SK-N-SH (cell line): ENCODE measurements at regions not wholly inside any gene's neighbourhood (a gene's known extent, or its start where the extent isn't known, plus 50 kb on each side); places are given as distances from the start of the nearest gene placed in this dataset.

Source experiments
- CHD2 ChIP-seq: fragments of 150-350 bp; IDR thresholded peaks from 2 replicates; pipeline ENCODE4 v1.6.1; 2018; ENCODE audit warnings: low read length; ENCODE audit not compliant: partially characterized antibody
- CTCF ChIP-seq: fragments of 200-600 bp; sonication (generic); IDR thresholded peaks from 2 replicates; pipeline ENCODE4 v1.6.1; 2017; ENCODE audit warnings: antibody characterized with exemption, mild to moderate bottlenecking, moderate library complexity
- EP300 ChIP-seq, 2 experiments: IDR thresholded peaks; 2 replicates each; pipeline versions ENCODE4 v1.4.0 to v1.6.1; 2012; ENCODE audit warnings: borderline replicate concordance in 1 of 2, low read depth in 1 of 2, low read length in 1 of 2
- MEF2A ChIP-seq: IDR thresholded peaks from 2 replicates; pipeline ENCODE4 v1.4.0; 2012; ENCODE audit warnings: low read depth, borderline replicate concordance
- NFIC ChIP-seq: IDR thresholded peaks from 2 replicates; pipeline ENCODE4 v1.4.0; 2012; ENCODE audit warnings: borderline replicate concordance
- PBX3 ChIP-seq: IDR thresholded peaks from 2 replicates; pipeline ENCODE4; 2012
- POLR2AphosphoS5 ChIP-seq: IDR thresholded peaks from 2 replicates; pipeline ENCODE4 v1.6.1; 2012; ENCODE audit warnings: low read depth, low read length
- RFX5 ChIP-seq: IDR thresholded peaks from 2 replicates; pipeline ENCODE4 v1.6.1; 2012; ENCODE audit warnings: mild to moderate bottlenecking, improper control_type of control experiment, low read length
- TAF1 ChIP-seq: IDR thresholded peaks from 2 replicates; pipeline ENCODE4 v1.6.1; 2012; ENCODE audit warnings: low read depth, mild to moderate bottlenecking, low read length, moderate library complexity, borderline replicate concordance
- TCF12 ChIP-seq: IDR thresholded peaks from 2 replicates; pipeline ENCODE4 v1.4.0; 2012
- TF ChIP-seq, protein P1 (sequence below): IDR thresholded peaks from 2 replicates; pipeline ENCODE4 v1.6.1; 2012; ENCODE audit warnings: mild to moderate bottlenecking, low read depth, low read length, moderate library complexity
- TF ChIP-seq, protein P2 (sequence below): IDR thresholded peaks from 2 replicates; pipeline ENCODE4 v1.4.0; 2012; ENCODE audit warnings: low read depth

GRCh38 chr6:166076625-166077024 lies 91.0 kb downstream of the TBXT start:
- TF ChIP-seq CTCF = no peak
- TF ChIP-seq RFX5 = no peak
- no peak for TF ChIP-seq POLR2AphosphoS5
- TF ChIP-seq, protein P1, sequence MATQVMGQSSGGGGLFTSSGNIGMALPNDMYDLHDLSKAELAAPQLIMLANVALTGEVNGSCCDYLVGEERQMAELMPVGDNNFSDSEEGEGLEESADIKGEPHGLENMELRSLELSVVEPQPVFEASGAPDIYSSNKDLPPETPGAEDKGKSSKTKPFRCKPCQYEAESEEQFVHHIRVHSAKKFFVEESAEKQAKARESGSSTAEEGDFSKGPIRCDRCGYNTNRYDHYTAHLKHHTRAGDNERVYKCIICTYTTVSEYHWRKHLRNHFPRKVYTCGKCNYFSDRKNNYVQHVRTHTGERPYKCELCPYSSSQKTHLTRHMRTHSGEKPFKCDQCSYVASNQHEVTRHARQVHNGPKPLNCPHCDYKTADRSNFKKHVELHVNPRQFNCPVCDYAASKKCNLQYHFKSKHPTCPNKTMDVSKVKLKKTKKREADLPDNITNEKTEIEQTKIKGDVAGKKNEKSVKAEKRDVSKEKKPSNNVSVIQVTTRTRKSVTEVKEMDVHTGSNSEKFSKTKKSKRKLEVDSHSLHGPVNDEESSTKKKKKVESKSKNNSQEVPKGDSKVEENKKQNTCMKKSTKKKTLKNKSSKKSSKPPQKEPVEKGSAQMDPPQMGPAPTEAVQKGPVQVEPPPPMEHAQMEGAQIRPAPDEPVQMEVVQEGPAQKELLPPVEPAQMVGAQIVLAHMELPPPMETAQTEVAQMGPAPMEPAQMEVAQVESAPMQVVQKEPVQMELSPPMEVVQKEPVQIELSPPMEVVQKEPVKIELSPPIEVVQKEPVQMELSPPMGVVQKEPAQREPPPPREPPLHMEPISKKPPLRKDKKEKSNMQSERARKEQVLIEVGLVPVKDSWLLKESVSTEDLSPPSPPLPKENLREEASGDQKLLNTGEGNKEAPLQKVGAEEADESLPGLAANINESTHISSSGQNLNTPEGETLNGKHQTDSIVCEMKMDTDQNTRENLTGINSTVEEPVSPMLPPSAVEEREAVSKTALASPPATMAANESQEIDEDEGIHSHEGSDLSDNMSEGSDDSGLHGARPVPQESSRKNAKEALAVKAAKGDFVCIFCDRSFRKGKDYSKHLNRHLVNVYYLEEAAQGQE = no peak
- TF ChIP-seq EP300 (IDR thresholded peaks at IDR 0.05; ENCODE audit: borderline replicate concordance in 1 of 2, low read depth in 1 of 2, low read length in 1 of 2) = no peak
- TF ChIP-seq PBX3 = no peak
- no peak for TF ChIP-seq TAF1
- TF ChIP-seq, protein P2, sequence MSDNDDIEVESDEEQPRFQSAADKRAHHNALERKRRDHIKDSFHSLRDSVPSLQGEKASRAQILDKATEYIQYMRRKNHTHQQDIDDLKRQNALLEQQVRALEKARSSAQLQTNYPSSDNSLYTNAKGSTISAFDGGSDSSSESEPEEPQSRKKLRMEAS = no peak
- no peak for TF ChIP-seq NFIC
- TF ChIP-seq TCF12 = no peak
- TF ChIP-seq MEF2A = no peak
- TF ChIP-seq CHD2 = no peak
